Liver (tissue), 8 donors: ENCODE measurements at regions not wholly inside any gene's neighbourhood (a gene's known extent, or its start where the extent isn't known, plus 50 kb on each side); places are given as distances from the start of the nearest gene placed in this dataset.

Experiments
- DNase-seq: peaks from one replicate; pipeline ENCODE4 v3.0.0-alpha.2; 2017; ENCODE audit warnings: low spot score
- H3K27ac ChIP-seq, 2 donors: one replicate each; pipeline ENCODE4 v1.7.0; 2013; ENCODE audit warnings: inconsistent platforms in 2 of 2, low read length in 2 of 2, control low read depth in 1 of 2, low read depth in 1 of 2, mild to moderate bottlenecking in 1 of 2
- H3K27me3 ChIP-seq, 4 donors: one replicate each; pipeline versions ENCODE4 v1.6.1 to v1.7.0; 2013; ENCODE audit warnings: low read length in 3 of 4, inconsistent platforms in 1 of 4, mild to moderate bottlenecking in 1 of 4, moderate library complexity in 1 of 4; ENCODE audit not compliant: control insufficient read depth in 4 of 4, insufficient read depth in 4 of 4
- H3K36me3 ChIP-seq, 4 donors: one replicate each; pipeline versions ENCODE4 v1.6.1 to v1.7.0; 2013; ENCODE audit warnings: low read length in 3 of 4, mild to moderate bottlenecking in 3 of 4, low read depth in 1 of 4, moderate library complexity in 1 of 4; ENCODE audit not compliant: control insufficient read depth in 4 of 4, insufficient read depth in 3 of 4
- H3K4me1 ChIP-seq, 4 donors: one replicate each; pipeline versions ENCODE4 v1.6.1 to v1.7.0; 2013; ENCODE audit warnings: low read length in 3 of 4, mild to moderate bottlenecking in 3 of 4, moderate library complexity in 1 of 4; ENCODE audit not compliant: control insufficient read depth in 4 of 4, insufficient read depth in 4 of 4
- H3K4me3 ChIP-seq, 3 donors: one replicate each; pipeline versions ENCODE4 v1.6.1 to v1.7.0; 2013; ENCODE audit warnings: low read length in 3 of 3, control low read depth in 1 of 3, low read depth in 1 of 3, mild to moderate bottlenecking in 1 of 3
- H3K9ac ChIP-seq, 2 donors: one replicate each; pipeline ENCODE4 v1.7.0; 2013; ENCODE audit warnings: low read length in 2 of 2, mild to moderate bottlenecking in 2 of 2, moderate library complexity in 2 of 2, control low read depth in 1 of 2, low read depth in 1 of 2
- H3K9me3 ChIP-seq, 4 donors: one replicate each; pipeline versions ENCODE4 v1.6.1 to v1.7.0; 2013; ENCODE audit warnings: low read length in 3 of 4; ENCODE audit not compliant: control insufficient read depth in 4 of 4
- EGR1 ChIP-seq, 2 donors: IDR thresholded peaks; 2 replicates each; pipeline ENCODE4 v1.6.1; 2016 to 2018; ENCODE audit warnings: antibody characterized with exemption in 2 of 2, low read depth in 2 of 2
- FOXA1 ChIP-seq: IDR thresholded peaks from 2 replicates; pipeline ENCODE4 v1.6.1; 2016; ENCODE audit warnings: antibody characterized with exemption
- FOXA2 ChIP-seq: IDR thresholded peaks from 2 replicates; pipeline ENCODE4 v1.6.1; 2016; ENCODE audit warnings: antibody characterized with exemption
- GABPA ChIP-seq, 2 donors: IDR thresholded peaks in 1 of 2; conservative IDR thresholded peaks in 1 of 2; 2 replicates each; pipeline ENCODE4 v1.6.1; 2016; ENCODE audit warnings: antibody characterized with exemption in 2 of 2, mild to moderate bottlenecking in 1 of 2, moderate library complexity in 1 of 2
- HNF4A ChIP-seq, 2 donors: conservative IDR thresholded peaks; 2 replicates each; pipeline ENCODE4 v1.6.1; 2016; ENCODE audit warnings: antibody characterized with exemption in 2 of 2, mild to moderate bottlenecking in 2 of 2
- HNF4G ChIP-seq: IDR thresholded peaks from 2 replicates; pipeline ENCODE4 v1.6.1; 2016; ENCODE audit warnings: antibody characterized with exemption
- JUND ChIP-seq, 2 donors: IDR thresholded peaks; 2 replicates each; pipeline ENCODE4 v1.6.1; 2016; ENCODE audit warnings: antibody characterized with exemption in 2 of 2
- RAD21 ChIP-seq, 2 donors: IDR thresholded peaks; 2 replicates each; pipeline ENCODE4 v1.6.1; 2016; ENCODE audit warnings: antibody characterized with exemption in 2 of 2, mild to moderate bottlenecking in 2 of 2
- RXRA ChIP-seq, 2 donors: IDR thresholded peaks; 2 replicates each; pipeline ENCODE4 v1.6.1; 2017 to 2018; ENCODE audit warnings: antibody characterized with exemption in 2 of 2, mild to moderate bottlenecking in 1 of 2
- SP1 ChIP-seq: IDR thresholded peaks from 2 replicates; pipeline ENCODE4 v1.6.1; 2018; ENCODE audit warnings: antibody characterized with exemption, mild to moderate bottlenecking
- YY1 ChIP-seq: IDR thresholded peaks from 2 replicates; pipeline ENCODE4 v1.6.1; 2016; ENCODE audit warnings: antibody characterized with exemption, mild to moderate bottlenecking
- WGBS: extraction: QIAGEN DNeasy Blood & Tissue Kit; methylation state at CpG from one replicate; pipeline ENCODE4 v1.1.7; 2013; 5-methylcytosine and 5-hydroxymethylcytosine counted together
- TF ChIP-seq, protein P1 (sequence below): fragments of 150-350 bp; IDR thresholded peaks from 2 replicates; pipeline ENCODE4 v1.5.1; 2017; ENCODE audit warnings: improper control_type of control experiment, low read depth, low read length; ENCODE audit not compliant: missing input control
- TF ChIP-seq, protein P2 (sequence below): IDR thresholded peaks from 2 replicates; pipeline ENCODE4 v1.6.1; 2016; ENCODE audit warnings: antibody characterized with exemption, mild to moderate bottlenecking
- TF ChIP-seq, protein P3 (sequence below): IDR thresholded peaks from 2 replicates; pipeline ENCODE4 v1.6.1; 2016; ENCODE audit warnings: antibody characterized with exemption
- TF ChIP-seq, protein P4 (sequence below): IDR thresholded peaks from 2 replicates; pipeline ENCODE4 v1.6.1; 2016; ENCODE audit warnings: antibody characterized with exemption
- donor health status: healthy.
- donor health status: healthy.
- donor health status: healthy.
- donor health status: healthy.
- donor health status: healthy.

DNA sequence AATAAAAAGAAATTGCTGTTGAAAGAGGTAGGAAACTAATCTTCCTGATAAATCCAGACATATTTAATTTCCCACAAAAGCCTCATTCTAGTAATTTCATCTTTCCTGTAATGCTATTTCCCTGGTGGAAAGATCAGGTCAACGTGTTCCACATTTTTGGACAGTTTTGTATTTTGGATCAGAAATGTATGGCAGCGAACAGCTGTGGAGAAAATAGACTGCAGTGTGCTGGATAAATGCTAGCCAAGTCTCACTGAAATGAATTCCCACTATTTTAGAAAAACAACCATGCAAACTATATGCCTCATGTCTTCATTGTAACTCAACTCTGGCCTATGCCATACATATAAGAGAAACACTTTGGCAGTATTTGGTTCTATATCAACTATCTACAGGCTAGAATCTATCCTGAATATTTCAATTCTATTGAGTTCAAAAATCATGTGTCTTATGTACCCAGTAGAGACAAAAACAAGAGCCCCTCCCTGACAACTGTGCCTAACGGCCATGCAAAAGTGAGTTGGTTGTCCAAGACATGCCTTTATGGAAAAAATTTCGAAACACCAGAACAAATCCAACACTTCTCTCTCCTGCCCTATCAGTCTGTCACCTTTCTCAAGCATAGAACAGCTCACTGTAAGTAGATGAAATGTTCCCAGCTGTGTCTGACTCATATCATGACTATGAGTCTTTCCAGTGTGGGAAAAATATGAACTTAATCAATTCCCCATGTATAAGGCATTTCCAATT, 191.3 kb upstream of the NREP start:
- Histone ChIP-seq H3K27me3 (no peaks in the 10 kb centered on the region), H3K4me1 (no peaks in the 10 kb centered on the region), H3K9ac (no peak overlapping the region), H3K27ac (no peak overlapping the region), H3K36me3 (no peaks in the 10 kb centered on the region), H3K4me3 (no peak overlapping the region), H3K9me3 (no peaks in the 10 kb centered on the region)
- no peak for DNase-seq
- TF ChIP-seq RXRA (IDR thresholded peaks at IDR 0.05) (no peak), FOXA1 (no peak), EGR1 (IDR thresholded peaks at IDR 0.05; ENCODE audit: low read depth in 2 of 2) (no peak), YY1 (no peak), RAD21 (IDR thresholded peaks at IDR 0.05) (no peak), HNF4G (no peak), FOXA2 (no peak), SP1 (no peak), HNF4A (conservative IDR thresholded peaks at IDR 0.05) (no peak), GABPA (IDR thresholded peaks at IDR 0.05 in 1 of 2, conservative IDR thresholded peaks at IDR 0.05 in 1 of 2) (no peak), JUND (IDR thresholded peaks at IDR 0.05) (no peak)
- TF ChIP-seq, protein P1, sequence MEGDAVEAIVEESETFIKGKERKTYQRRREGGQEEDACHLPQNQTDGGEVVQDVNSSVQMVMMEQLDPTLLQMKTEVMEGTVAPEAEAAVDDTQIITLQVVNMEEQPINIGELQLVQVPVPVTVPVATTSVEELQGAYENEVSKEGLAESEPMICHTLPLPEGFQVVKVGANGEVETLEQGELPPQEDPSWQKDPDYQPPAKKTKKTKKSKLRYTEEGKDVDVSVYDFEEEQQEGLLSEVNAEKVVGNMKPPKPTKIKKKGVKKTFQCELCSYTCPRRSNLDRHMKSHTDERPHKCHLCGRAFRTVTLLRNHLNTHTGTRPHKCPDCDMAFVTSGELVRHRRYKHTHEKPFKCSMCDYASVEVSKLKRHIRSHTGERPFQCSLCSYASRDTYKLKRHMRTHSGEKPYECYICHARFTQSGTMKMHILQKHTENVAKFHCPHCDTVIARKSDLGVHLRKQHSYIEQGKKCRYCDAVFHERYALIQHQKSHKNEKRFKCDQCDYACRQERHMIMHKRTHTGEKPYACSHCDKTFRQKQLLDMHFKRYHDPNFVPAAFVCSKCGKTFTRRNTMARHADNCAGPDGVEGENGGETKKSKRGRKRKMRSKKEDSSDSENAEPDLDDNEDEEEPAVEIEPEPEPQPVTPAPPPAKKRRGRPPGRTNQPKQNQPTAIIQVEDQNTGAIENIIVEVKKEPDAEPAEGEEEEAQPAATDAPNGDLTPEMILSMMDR: no peak
- TF ChIP-seq, protein P2, sequence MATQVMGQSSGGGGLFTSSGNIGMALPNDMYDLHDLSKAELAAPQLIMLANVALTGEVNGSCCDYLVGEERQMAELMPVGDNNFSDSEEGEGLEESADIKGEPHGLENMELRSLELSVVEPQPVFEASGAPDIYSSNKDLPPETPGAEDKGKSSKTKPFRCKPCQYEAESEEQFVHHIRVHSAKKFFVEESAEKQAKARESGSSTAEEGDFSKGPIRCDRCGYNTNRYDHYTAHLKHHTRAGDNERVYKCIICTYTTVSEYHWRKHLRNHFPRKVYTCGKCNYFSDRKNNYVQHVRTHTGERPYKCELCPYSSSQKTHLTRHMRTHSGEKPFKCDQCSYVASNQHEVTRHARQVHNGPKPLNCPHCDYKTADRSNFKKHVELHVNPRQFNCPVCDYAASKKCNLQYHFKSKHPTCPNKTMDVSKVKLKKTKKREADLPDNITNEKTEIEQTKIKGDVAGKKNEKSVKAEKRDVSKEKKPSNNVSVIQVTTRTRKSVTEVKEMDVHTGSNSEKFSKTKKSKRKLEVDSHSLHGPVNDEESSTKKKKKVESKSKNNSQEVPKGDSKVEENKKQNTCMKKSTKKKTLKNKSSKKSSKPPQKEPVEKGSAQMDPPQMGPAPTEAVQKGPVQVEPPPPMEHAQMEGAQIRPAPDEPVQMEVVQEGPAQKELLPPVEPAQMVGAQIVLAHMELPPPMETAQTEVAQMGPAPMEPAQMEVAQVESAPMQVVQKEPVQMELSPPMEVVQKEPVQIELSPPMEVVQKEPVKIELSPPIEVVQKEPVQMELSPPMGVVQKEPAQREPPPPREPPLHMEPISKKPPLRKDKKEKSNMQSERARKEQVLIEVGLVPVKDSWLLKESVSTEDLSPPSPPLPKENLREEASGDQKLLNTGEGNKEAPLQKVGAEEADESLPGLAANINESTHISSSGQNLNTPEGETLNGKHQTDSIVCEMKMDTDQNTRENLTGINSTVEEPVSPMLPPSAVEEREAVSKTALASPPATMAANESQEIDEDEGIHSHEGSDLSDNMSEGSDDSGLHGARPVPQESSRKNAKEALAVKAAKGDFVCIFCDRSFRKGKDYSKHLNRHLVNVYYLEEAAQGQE: no peak
- TF ChIP-seq, protein P3, sequence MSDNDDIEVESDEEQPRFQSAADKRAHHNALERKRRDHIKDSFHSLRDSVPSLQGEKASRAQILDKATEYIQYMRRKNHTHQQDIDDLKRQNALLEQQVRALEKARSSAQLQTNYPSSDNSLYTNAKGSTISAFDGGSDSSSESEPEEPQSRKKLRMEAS: no peak
- TF ChIP-seq, protein P4, sequence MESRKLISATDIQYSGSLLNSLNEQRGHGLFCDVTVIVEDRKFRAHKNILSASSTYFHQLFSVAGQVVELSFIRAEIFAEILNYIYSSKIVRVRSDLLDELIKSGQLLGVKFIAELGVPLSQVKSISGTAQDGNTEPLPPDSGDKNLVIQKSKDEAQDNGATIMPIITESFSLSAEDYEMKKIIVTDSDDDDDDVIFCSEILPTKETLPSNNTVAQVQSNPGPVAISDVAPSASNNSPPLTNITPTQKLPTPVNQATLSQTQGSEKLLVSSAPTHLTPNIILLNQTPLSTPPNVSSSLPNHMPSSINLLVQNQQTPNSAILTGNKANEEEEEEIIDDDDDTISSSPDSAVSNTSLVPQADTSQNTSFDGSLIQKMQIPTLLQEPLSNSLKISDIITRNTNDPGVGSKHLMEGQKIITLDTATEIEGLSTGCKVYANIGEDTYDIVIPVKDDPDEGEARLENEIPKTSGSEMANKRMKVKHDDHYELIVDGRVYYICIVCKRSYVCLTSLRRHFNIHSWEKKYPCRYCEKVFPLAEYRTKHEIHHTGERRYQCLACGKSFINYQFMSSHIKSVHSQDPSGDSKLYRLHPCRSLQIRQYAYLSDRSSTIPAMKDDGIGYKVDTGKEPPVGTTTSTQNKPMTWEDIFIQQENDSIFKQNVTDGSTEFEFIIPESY: no peak
- WGBS: 84% methylated on average over 4 of the region's 4 CpGs

DNA sequence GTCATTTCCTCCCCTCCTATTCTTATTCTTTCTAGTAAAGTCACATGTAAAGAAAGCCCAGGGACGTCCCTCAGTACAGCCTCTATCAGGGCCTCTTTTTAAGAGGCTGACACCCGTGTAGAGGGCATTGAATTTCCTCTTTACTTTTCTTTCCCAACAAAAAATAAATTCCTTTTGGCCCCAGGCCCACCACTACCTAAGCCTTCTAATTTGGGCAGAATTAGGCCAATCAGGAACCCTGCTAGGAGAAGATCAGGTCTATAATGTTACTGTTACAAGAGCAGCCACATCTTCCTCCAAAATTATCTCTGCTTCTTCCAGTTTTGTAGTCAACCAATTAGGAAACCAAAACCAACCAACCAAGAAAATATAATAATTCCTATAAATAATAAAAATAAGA, 189.6 kb upstream of the NREP start:
- Histone ChIP-seq H3K27ac (no peak overlapping the region), H3K9me3 (no peaks in the 10 kb centered on the region), H3K27me3 (no peaks in the 10 kb centered on the region), H3K4me3 (no peak overlapping the region), H3K4me1 (no peaks in the 10 kb centered on the region), H3K36me3 (no peaks in the 10 kb centered on the region), H3K9ac (no peak overlapping the region)
- 76% methylated on average over 2 of the region's 2 CpGs for WGBS
- TF ChIP-seq HNF4A (conservative IDR thresholded peaks at IDR 0.05): no peak
- TF ChIP-seq, protein P4: no peak
- TF ChIP-seq, protein P3: no peak
- no peak for DNase-seq
